GM19238 (cell line): ENCODE measurements at regions not wholly inside any gene's neighbourhood (a gene's known extent, or its start where the extent isn't known, plus 50 kb on each side); places are given as distances from the start of the nearest gene placed in this dataset.
"Not testable (repeated sequence)": the region's sequence is repeated elsewhere in the genome, so short reads cannot be mapped to it uniquely, and the experiment has no call there.

Source experiments
- DNase-seq: peaks from one replicate; pipeline ENCODE4 v3.0.0; 2011; ENCODE audit warnings: low spot score; ENCODE audit not compliant: insufficient read length

- DNase-seq: no peak
Measured at GRCh38 chr1:229710746-229711145, 84.7 kb downstream of the URB2 start.

DNA sequence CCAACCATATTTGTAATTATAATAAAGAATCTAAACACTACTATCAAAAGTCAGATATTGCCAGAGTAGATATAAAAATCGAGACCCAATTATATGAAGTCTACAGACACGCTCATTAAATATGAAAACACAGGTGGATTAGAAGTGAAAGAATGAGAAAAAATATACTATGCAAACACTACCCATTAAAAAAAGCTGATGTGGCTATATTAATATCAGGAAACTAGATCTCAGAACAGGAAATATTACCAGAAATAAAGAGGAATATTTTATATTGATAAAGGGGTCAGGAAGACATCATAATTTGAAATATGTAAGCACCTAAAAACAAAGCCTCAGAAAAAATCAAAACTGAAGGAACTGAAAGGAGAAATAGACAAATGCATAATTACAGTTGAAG lies 88.3 kb downstream of the URB2 start:
- no peak for DNase-seq

DNA sequence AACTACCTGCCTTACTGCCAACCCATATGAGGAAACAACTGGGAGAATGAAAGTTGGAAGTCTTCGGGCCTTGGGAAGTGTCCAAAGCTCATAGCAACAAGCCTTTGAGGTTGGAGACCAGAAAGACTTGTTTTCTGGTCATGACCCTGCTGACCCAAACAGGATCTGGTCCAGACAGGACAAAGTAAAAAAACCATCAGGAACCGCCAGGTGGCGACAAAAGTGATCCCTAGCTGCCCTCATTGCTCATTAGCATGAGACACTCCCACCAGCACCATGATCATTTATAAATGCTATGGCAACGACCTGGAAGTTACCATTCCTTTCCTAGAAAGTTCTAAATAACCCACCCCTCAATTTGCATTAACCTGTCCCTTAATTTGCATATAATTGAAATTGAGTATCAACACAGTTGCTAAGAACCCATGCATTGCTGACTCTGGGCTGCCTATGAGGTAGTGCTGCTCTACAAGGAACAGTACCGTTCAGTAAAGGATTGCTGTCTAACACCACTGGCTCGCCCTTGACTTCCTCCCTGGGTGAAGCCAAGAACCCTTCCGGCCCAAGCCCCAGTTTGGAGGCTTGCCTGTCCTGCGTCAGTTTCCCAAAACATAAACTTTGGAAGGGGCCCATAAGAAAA lies 89.0 kb downstream of the URB2 start:
- no peak for DNase-seq

DNA sequence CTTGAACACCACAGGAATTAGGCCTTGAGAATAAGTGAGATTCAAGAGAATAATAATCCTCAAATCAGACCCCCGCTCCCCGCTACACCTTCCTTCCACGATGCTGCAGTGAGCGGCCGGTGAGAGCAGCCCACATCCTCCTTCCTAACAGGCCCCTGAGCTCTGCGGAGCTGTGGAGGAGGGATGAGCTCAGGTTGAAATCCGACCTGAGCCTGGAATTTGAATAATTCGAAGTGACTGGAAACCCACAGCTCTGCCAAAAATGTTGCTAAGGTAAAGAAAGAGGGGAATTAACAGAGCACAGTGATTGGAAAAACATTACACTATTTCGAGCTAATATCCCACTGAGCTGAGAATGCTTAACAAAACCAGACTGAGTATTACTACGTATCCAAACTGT lies 90.0 kb downstream of the URB2 start:
- no peak for DNase-seq

GRCh38 chr1:229716704-229717103 lies 90.7 kb downstream of the URB2 start:
- DNase-seq: no peak

GRCh38 chr1:229717786-229718576 lies 91.9 kb downstream of the URB2 start:
- DNase-seq: no peak

GRCh38 chr1:229726061-229726460 lies 100.0 kb downstream of the URB2 start:
- no peak for DNase-seq

- no peak for DNase-seq
Measured at GRCh38 chr1:229729916-229730315, 103.9 kb downstream of the URB2 start.

DNA sequence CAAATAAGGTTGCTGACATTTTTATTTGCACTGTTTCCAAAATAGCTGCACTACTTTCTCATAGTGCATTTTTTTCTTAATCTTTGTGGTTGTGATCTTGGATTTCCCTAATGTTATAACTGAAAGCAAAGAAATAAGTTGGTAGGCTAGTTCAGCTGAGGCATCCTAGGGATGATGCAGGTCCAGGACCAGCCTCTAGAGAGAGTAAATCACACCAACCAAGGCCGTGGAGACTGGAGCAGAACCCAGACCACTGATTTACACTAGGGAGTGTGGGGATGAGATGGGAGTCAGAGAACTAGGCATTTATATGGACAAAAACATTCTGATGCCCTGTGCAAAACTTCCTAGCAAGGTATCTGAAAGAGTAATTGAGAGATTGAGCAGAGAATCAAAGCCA lies 104.5 kb downstream of the URB2 start:
- no peak for DNase-seq

DNA sequence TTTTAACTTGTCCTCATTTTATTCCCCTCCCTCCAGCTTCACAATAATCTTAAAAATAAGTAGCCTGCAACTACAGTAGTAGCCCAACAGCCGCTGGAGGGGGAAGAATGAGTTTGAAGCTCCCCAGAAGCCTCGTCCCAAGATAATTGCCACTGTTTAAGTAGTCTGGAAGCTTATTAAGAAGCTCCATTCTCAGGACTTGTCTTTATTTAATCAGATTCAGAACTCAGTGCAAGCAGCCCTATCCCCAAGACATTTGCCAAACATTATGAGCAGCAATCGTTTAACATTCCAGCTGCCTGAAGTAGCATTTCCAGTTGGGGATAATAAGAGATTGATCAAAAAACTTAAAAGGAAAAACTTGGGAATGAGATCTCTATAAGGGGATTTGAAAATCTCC lies 106.0 kb downstream of the URB2 start:
- DNase-seq: no peak

DNA sequence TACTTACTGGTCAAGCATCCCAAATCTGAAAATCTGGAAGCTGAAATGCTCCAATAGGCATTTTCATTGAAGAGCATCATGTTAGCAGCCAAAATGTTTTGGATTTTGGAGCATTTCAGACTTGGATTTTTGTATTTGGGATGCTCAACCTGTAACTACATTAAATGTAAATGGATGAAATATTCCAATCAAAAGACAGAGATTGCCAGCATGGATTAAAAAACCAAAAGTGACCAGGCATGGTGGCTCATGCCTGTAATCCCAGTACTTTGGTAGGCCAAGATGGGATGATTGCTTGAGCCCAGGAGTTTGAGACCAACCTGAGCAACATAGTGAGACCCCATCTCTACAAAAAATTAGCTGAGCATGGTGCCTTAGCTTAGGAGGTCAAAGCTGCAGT lies 110.3 kb downstream of the URB2 start:
- DNase-seq: no peak

- not testable (repeated sequence) for DNase-seq
Measured at GRCh38 chr1:229742614-229743013, 116.6 kb downstream of the URB2 start.

GRCh38 chr1:229749992-229750391 lies 123.9 kb downstream of the URB2 start:
- no peak for DNase-seq

DNA sequence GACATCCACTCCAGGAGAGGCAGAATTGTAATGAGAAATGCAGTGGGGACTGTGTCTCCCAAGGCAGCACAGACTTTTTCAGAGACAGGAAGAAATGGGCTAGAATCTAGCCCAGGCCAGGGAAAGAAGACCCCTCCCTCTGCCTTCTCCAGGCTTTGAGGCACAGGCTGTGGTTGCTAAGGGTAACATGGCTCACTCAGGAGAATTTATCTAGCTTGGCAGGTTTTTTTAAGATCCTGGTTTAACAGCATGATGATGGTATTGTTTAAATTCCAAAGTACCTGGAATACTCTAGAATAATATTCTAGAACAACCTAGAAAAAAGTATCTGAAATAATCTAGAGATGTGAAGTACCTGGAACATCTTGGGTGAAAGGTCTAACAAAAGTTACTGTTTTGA lies 125.6 kb downstream of the URB2 start:
- no peak for DNase-seq

DNA sequence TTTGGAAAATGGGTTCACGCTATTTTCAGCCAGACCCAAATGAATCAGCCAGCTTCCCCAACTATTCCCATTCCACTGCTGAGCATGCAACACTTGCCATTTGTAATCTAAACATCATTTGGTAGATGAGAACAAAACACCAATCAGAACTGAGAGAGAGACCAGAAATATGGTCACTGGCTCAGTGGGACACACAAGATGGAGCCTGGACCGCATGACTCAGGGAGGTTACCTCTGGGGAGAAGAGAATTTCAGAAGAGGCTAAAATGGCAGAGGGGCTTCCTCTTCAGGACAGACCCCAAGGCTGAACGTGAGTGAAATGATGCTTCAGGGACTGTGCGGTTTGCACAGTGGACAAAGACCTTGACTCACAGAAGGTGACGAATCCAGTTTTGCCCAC lies 126.6 kb downstream of the URB2 start:
- no peak for DNase-seq

DNA sequence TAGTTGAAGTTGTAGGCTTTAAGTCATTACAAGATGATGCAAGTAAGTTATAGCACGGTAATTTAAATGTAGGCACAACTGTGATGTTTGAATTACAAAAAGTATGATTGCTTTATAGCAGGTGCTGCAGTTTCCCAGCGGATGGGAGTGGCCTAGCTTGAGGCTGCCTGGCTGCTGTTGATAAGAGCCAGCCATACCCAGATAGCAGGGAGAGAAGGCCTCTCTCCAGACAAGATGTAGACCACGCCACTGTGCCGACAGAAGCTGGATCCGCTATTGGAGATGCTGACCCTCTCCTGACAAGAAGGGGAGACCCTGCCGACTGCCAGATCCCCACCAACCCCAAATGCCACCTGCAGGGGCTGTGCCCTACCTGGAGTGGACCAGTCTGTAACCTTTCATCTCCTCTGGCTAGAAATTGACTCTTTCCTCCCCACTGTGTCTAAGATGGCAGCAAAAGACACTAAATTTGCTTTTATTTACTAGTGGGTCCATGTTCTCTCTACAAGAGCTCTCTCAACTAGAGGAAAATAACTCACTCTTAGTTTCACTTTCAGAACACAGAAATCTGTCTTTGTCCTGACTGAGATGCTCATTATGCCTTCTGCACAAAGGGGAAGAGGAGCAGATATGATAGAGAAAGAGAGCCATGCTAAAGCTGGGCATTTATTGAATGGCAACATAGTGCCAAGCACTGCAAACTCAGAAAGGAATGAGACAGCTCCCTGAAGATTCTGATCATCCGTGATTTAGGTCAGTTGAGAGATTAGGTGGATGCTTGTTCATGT lies 127.9 kb downstream of the URB2 start:
- no peak for DNase-seq

- no peak for DNase-seq
Measured at GRCh38 chr1:229756666-229757065, 130.6 kb downstream of the URB2 start.

DNA sequence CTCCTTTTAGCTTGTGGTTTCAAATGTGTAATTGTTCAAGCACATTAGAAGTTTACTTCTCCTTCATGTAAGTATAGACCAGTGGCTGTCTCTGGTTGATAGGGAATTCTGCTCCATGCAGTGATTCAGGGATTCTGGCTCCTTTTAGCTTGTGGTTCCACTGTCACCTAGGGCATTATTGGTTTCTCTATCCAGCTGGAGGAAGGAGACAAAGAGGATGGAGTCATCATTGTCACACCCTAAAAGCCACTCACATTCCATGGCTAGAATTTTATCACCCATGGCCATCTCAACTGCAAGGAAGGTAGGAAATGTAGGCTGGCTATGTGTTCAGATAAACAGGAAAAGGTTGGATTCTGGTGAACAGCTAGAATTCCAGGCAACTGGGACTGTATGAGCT lies 131.2 kb downstream of the URB2 start:
- no peak for DNase-seq

DNA sequence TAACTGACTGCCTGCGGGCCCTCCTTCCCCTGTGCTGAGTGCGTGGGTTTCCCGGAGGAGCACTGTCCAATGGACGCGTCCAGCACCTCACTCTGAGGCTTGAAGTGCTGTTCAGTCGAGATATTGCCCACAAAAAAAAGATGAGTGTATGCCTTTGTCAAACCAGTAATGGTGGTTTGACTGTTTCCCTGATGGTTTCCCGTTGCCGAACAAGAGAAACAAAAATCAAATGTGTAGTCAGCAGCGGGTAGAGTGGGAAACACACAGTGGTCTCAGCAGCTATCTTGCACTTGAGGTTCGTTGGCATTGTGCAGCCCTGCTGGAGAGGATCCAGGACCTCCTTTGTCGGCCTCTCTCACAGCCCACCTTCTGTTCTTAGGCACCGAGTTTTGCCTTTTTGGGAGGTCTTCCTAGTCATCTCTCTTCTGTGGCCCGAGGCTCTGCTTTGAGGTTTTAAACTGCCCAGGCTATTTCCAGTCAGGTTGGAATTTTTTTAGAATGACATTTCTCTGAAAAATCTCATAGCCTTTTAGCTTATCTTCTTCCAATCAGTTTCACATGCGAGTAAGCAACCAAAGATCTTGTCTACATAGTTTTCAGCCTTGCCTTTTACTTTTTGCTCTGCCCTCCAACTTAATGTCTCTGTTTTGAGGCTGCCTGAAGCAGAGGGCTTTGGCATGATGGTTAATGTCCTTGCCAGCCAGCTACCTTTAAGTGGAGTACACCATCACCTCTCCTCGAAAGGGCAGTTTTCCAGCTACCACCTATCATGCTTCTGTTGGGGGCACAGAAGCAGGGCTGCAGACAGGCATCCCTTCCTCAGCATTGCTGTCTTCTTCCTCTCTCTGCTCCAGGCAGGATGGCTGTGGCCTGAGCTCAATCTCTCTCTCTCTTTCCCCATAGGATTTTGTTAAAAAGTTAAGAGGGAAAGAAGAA lies 132.3 kb downstream of the URB2 start:
- no peak for DNase-seq

GRCh38 chr1:229759037-229759435 lies 133.0 kb downstream of the URB2 start:
- no peak for DNase-seq

DNA sequence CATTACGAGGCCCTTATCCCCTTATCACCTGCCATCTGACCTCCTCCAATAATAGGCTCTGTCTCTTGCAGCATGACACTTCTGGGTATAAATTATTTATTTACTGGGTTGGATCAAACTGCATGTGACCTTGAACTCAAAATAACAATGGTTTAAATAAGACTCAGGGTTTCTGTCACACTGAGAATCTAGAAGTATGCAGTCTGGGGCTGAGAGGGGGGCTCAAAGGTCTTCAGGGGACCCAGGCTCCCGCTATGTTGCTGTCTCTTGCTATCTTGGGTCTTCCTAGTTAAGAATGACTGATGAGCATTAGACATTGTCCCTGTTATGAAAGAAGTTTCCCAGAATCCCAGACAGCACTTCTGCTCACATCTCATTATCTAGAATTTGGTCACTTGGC lies 133.5 kb downstream of the URB2 start:
- no peak for DNase-seq
